ENCODE measurements at regions not wholly inside any gene's neighbourhood (a gene's known extent, or its start where the extent isn't known, plus 50 kb on each side); places are given as distances from the start of the nearest gene placed in this dataset.

DNA sequence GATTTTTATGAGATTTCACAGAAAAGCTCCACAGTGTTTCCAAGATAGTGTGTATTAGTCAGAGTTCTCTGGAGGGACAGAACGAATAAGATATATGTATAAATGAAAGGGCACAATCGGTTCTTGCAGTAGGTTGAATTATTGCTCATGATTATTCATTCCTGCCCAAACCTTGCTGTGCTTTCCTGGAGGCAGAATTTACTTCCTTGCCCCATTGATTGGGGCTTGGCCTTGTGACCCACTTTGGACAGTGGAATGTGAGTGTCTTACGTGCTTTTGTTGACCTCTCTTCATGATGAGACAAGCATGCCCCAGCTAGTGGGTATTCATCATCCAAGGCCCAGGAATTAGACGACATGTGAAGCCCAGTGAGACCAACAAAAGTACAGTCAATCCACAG, 53.0 kb upstream of the ABCB5 start:
- POLR2A ChIA-PET (ENCODE audit: low non-redundant PET): no interaction called here
- H3K4me3 ChIP-seq (ENCODE audit: low read depth, low read length, poor library complexity, severe bottlenecking): no peak overlapping the region
- no peak for DNase-seq (ENCODE audit: low spot score)
- CTCF ChIA-PET: no interaction called here
- peaks cover 11% of the 10 kb centered on the region for H3K4me1 ChIP-seq (ENCODE audit: insufficient read depth, low read length, poor library complexity, severe bottlenecking)
- no peaks in the 10 kb centered on the region for H3K9me3 ChIP-seq (ENCODE audit: low read depth, low read length, poor library complexity, severe bottlenecking)
- intact Hi-C loops (cut with micrococcal nuclease; ENCODE audit: unreplicated experiment): no loop called here
- no TSS peak for BruUV-seq (replicated peaks)
- no peaks in the 10 kb centered on the region for H3K27me3 ChIP-seq (replicated peaks; ENCODE audit: insufficient read depth, low read depth, low read length, poor library complexity)
- H3K36me3 ChIP-seq (ENCODE audit: insufficient read depth, low read length, poor library complexity, severe bottlenecking): no peaks in the 10 kb centered on the region
- TF ChIP-seq, protein P1, sequence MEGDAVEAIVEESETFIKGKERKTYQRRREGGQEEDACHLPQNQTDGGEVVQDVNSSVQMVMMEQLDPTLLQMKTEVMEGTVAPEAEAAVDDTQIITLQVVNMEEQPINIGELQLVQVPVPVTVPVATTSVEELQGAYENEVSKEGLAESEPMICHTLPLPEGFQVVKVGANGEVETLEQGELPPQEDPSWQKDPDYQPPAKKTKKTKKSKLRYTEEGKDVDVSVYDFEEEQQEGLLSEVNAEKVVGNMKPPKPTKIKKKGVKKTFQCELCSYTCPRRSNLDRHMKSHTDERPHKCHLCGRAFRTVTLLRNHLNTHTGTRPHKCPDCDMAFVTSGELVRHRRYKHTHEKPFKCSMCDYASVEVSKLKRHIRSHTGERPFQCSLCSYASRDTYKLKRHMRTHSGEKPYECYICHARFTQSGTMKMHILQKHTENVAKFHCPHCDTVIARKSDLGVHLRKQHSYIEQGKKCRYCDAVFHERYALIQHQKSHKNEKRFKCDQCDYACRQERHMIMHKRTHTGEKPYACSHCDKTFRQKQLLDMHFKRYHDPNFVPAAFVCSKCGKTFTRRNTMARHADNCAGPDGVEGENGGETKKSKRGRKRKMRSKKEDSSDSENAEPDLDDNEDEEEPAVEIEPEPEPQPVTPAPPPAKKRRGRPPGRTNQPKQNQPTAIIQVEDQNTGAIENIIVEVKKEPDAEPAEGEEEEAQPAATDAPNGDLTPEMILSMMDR (conservative IDR thresholded peaks at IDR 0.05; ENCODE audit: low read depth, low read length): no peak
- TF ChIP-seq EZH2 (IDR thresholded peaks at IDR 0.05; ENCODE audit: borderline replicate concordance, low read depth, low read length, poor library complexity, severe bottlenecking): no peak
- H3K27ac ChIP-seq (ENCODE audit: low read depth, low read length, poor library complexity, severe bottlenecking): no peak overlapping the region
